Adrenal gland (tissue), 5 donors: ENCODE measurements at regions not wholly inside any gene's neighbourhood (a gene's known extent, or its start where the extent isn't known, plus 50 kb on each side); places are given as distances from the start of the nearest gene placed in this dataset.

Source experiments
- POLR2A ChIP-seq, 2 donors: fragments of 450-650 bp; IDR thresholded peaks; one replicate each; pipeline ENCODE4 v1.6.1; 2017; ENCODE audit warnings: antibody characterized with exemption in 2 of 2, mild to moderate bottlenecking in 2 of 2, moderate library complexity in 1 of 2
- TF ChIP-seq, protein P1 (sequence below), 6 experiments: fragments of 450-650 bp in 4 of 6; fragments of 200-600 bp in 2 of 6; sonication (generic) in 1 of 6; IDR thresholded peaks; 1 replicate in 5 of 6; 2 replicates in 1 of 6; pipeline versions ENCODE4 v1.5.1 to v1.8.0; 2016 to 2021; ENCODE audit warnings: antibody characterized with exemption in 6 of 6, mild to moderate bottlenecking in 2 of 6, moderate library complexity in 1 of 6
- donor health status: DM: no; HTN: no; CAD: no.

- TF ChIP-seq POLR2A (IDR thresholded peaks at IDR 0.05): no peak
- TF ChIP-seq, protein P1, sequence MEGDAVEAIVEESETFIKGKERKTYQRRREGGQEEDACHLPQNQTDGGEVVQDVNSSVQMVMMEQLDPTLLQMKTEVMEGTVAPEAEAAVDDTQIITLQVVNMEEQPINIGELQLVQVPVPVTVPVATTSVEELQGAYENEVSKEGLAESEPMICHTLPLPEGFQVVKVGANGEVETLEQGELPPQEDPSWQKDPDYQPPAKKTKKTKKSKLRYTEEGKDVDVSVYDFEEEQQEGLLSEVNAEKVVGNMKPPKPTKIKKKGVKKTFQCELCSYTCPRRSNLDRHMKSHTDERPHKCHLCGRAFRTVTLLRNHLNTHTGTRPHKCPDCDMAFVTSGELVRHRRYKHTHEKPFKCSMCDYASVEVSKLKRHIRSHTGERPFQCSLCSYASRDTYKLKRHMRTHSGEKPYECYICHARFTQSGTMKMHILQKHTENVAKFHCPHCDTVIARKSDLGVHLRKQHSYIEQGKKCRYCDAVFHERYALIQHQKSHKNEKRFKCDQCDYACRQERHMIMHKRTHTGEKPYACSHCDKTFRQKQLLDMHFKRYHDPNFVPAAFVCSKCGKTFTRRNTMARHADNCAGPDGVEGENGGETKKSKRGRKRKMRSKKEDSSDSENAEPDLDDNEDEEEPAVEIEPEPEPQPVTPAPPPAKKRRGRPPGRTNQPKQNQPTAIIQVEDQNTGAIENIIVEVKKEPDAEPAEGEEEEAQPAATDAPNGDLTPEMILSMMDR (IDR thresholded peaks at IDR 0.05): no peak
These were observed 240.5 kb downstream of the C12orf75 start for GRCh38 chr12:105570944-105571343.
